ENCODE measurements at regions not wholly inside any gene's neighbourhood (a gene's known extent, or its start where the extent isn't known, plus 50 kb on each side); places are given as distances from the start of the nearest gene placed in this dataset.

GRCh38 chr13:104289400-104289799, 1223.2 kb upstream of the SLC10A2 start:
- TF ChIP-seq CTCF (IDR thresholded peaks at IDR 0.05) (no peak), POLR2A (IDR thresholded peaks at IDR 0.05) (no peak), EP300 (IDR thresholded peaks at IDR 0.05) (no peak)
